Testis (tissue), 2 donors: ENCODE measurements at regions not wholly inside any gene's neighbourhood (a gene's known extent, or its start where the extent isn't known, plus 50 kb on each side); places are given as distances from the start of the nearest gene placed in this dataset.

Experiments used
- DNase-seq: peaks from one replicate; pipeline ENCODE4 v3.0.0-alpha.2; 2019
- H3K27ac ChIP-seq, 2 donors: fragments of 200-600 bp; sonication (generic); one replicate each; pipeline ENCODE4 v1.5.1; 2019
- H3K27me3 ChIP-seq: fragments of 200-600 bp; sonication (generic); one replicate; pipeline ENCODE4 v1.5.1; 2019
- H3K36me3 ChIP-seq: fragments of 200-600 bp; sonication (generic); one replicate; pipeline ENCODE4 v1.5.1; 2017; ENCODE audit warnings: low read depth; ENCODE audit errors: missing control alignments
- H3K4me1 ChIP-seq: fragments of 200-600 bp; sonication (generic); one replicate; pipeline ENCODE4 v1.5.1; 2019
- H3K4me3 ChIP-seq, 2 donors: fragments of 200-600 bp; sonication (generic); one replicate each; pipeline ENCODE4 v1.5.1; 2017 to 2019
- H3K9me3 ChIP-seq: fragments of 200-600 bp; sonication (generic); one replicate; pipeline ENCODE4 v1.5.1; 2017
- CTCF ChIP-seq, 3 experiments: fragments of 450-650 bp in 2 of 3; fragments of 200-600 bp in 1 of 3; sonication (generic) in 1 of 3; IDR thresholded peaks; one replicate each; pipeline ENCODE4 v1.5.1; 2016 to 2019; ENCODE audit warnings: antibody characterized with exemption in 3 of 3, mild to moderate bottlenecking in 2 of 3, moderate library complexity in 1 of 3
- POLR2A ChIP-seq: fragments of 450-650 bp; IDR thresholded peaks from one replicate; pipeline ENCODE4 v1.6.1; 2017; ENCODE audit warnings: antibody characterized with exemption, mild to moderate bottlenecking, moderate library complexity
- WGBS, 2 donors: methylation state at CpG; one replicate each; pipeline ENCODE4 v1.1.5; 2018; 5-methylcytosine and 5-hydroxymethylcytosine counted together
- intact Hi-C: fragments of 100-400 bp; cut with DNase I; formaldehyde crosslinking; loops from one replicate; pipeline ENCODE4 v1.15.1; 2023; ENCODE audit warnings: low total_unique reads

- Histone ChIP-seq H3K27ac (no peak overlapping the region), H3K9me3 (no peaks in the 10 kb centered on the region), H3K27me3 (no peaks in the 10 kb centered on the region), H3K36me3 (no peaks in the 10 kb centered on the region), H3K4me1 (no peaks in the 10 kb centered on the region), H3K4me3 (no peak overlapping the region)
- intact Hi-C loops, result no loop called here
- WGBS, 2 donors, result 55 to 65% methylated on average over 4 of the region's 4 CpGs
- TF ChIP-seq CTCF (IDR thresholded peaks at IDR 0.05), result no peak
- no peak for TF ChIP-seq POLR2A
- no peak for DNase-seq
Observed at GRCh38 chr13:93146584-93147297, 79.9 kb upstream of the GPC6 start.

GRCh38 chr13:93147298-93147645 is 79.3 kb upstream of the GPC6 start:
- WGBS, 2 donors, result 4 to 48% methylated on average over 1 of the region's 1 CpG
- Histone ChIP-seq H3K4me3 (no peak overlapping the region), H3K9me3 (no peaks in the 10 kb centered on the region), H3K27ac (no peak overlapping the region), H3K36me3 (no peaks in the 10 kb centered on the region), H3K4me1 (no peaks in the 10 kb centered on the region), H3K27me3 (no peaks in the 10 kb centered on the region)
- intact Hi-C loops, result no loop called here
- TF ChIP-seq POLR2A (no peak), CTCF (IDR thresholded peaks at IDR 0.05) (no peak)
- DNase-seq, result no peak

GRCh38 chr13:93147946-93148345 is 78.7 kb upstream of the GPC6 start:
- no peak for TF ChIP-seq POLR2A
- no peak for TF ChIP-seq CTCF (IDR thresholded peaks at IDR 0.05)

GRCh38 chr13:93151277-93151676 is 75.3 kb upstream of the GPC6 start:
- intact Hi-C loops, result no loop called here
- H3K36me3 ChIP-seq, result no peaks in the 10 kb centered on the region
- no peak for TF ChIP-seq CTCF (IDR thresholded peaks at IDR 0.05)
- TF ChIP-seq POLR2A, result no peak
- no peak overlapping the region for H3K4me3 ChIP-seq
- no peaks in the 10 kb centered on the region for H3K4me1 ChIP-seq
- DNase-seq, result no peak
- no peaks in the 10 kb centered on the region for H3K9me3 ChIP-seq
- no peaks in the 10 kb centered on the region for H3K27me3 ChIP-seq
- H3K27ac ChIP-seq, result no peak overlapping the region

More at GRCh38 chr13:93147946-93148345, 78.7 kb upstream of the GPC6 start:
- Histone ChIP-seq H3K36me3 (no peaks in the 10 kb centered on the region), H3K9me3 (no peaks in the 10 kb centered on the region), H3K27ac (no peak overlapping the region), H3K4me3 (no peak overlapping the region), H3K27me3 (no peaks in the 10 kb centered on the region), H3K4me1 (no peaks in the 10 kb centered on the region)
- DNase-seq, result no peak
- intact Hi-C loops, result no loop called here
- 88 to 93% methylated on average over 5 of the region's 5 CpGs for WGBS, 2 donors

- no peaks in the 10 kb centered on the region for H3K27me3 ChIP-seq
- H3K36me3 ChIP-seq, result no peaks in the 10 kb centered on the region
- H3K4me3 ChIP-seq, result no peak overlapping the region
- H3K9me3 ChIP-seq, result no peaks in the 10 kb centered on the region
- no peak for DNase-seq
- no peak overlapping the region for H3K27ac ChIP-seq
- H3K4me1 ChIP-seq, result no peaks in the 10 kb centered on the region
- intact Hi-C loops, result no loop called here
- TF ChIP-seq CTCF (IDR thresholded peaks at IDR 0.05) (no peak), POLR2A (no peak)
Observed at GRCh38 chr13:93158565-93158964, 68.0 kb upstream of the GPC6 start.
